ENCODE measurements at regions not wholly inside any gene's neighbourhood (a gene's known extent, or its start where the extent isn't known, plus 50 kb on each side); places are given as distances from the start of the nearest gene placed in this dataset.

DNA sequence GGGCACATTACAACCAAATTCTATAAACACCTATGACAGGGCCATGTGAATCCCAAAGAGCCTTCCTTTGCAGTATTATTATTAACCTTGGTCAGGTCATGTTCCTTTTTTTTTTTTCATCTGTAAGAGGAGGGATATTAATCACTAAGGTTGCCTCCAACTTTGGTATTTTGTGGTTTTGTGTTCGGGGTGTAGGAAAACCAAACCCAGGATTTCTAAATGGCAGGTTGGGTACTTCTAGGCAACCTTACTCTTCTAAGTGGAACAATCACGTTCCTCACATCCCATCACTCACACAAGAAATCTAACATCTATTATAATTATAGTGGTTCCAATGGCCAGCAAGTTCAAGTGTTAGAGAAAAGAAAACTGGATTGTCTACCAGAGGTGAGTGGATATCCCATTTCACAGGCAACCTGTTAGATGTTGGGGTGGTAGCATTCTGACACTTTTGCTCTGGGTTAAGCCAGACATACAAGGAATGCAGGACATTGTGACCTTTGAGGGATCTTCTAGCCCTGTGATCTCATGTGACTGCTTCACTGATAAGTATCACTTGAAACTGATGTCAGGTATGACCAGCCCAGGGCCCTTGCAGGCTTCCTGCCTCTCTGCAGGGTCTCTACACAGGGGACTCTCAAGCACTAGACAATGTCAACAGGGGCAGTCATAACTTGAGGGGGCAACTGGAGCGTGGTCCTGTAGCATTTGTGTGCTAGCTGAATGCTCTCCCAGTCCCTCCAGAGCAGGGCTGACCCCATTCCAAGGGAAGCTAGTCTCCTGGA is 126.2 kb upstream of the VLDLR start (continued):
- TF ChIP-seq GLIS2 (tag by site-specific recombination; IDR thresholded peaks at IDR 0.05): no peak

DNA sequence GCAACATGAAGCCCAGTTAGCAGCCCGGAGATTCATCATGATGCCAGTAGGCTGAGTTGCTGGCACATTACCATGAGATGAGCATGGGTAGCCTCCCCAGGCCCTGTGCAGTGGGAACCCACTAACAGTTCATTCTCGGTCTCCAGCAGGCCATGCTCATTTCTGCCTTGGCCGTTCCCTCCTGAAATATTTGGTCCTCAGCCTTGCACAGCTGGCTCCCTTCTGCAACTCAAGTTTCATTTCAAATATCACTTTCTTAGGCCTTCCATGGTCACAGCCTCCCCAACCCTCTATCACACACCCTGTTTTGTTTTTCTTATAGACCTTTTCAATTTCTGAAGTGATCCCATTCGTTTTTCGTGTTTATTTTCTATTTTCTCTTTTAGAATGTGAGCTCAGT is 125.4 kb upstream of the VLDLR start:
- Histone ChIP-seq H3K9me3 (ENCODE audit: control insufficient read depth, insufficient read depth, low read depth, low read length) (no peaks in the 10 kb centered on the region), H3K27ac (ENCODE audit: extremely low read depth, low read depth, low read length) (no peak overlapping the region), H3K4me3 (ENCODE audit: low read depth, low read length) (no peak overlapping the region), H3K4me1 (ENCODE audit: control insufficient read depth, insufficient read depth, low read length) (no peaks in the 10 kb centered on the region), H3K36me3 (ENCODE audit: control insufficient read depth in 2 of 2, insufficient read depth in 1 of 2, low read length in 2 of 2) (no peaks in the 10 kb centered on the region)
- TF ChIP-seq ZBTB21 (tag by site-specific recombination; IDR thresholded peaks at IDR 0.05): no peak
- TF ChIP-seq ZNF791 (tag by site-specific recombination; IDR thresholded peaks at IDR 0.05): no peak
- TF ChIP-seq ZNF202 (tag by site-specific recombination; IDR thresholded peaks at IDR 0.05; ENCODE audit: borderline replicate concordance): no peak
- TF ChIP-seq, protein P1, sequence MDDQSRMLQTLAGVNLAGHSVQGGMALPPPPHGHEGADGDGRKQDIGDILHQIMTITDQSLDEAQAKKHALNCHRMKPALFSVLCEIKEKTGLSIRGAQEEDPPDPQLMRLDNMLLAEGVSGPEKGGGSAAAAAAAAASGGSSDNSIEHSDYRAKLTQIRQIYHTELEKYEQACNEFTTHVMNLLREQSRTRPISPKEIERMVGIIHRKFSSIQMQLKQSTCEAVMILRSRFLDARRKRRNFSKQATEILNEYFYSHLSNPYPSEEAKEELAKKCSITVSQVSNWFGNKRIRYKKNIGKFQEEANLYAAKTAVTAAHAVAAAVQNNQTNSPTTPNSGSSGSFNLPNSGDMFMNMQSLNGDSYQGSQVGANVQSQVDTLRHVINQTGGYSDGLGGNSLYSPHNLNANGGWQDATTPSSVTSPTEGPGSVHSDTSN (CRISPR knock-in tag; IDR thresholded peaks at IDR 0.05): no peak
- no peak for TF ChIP-seq ZSCAN23 (tag by site-specific recombination; IDR thresholded peaks at IDR 0.05)
- TF ChIP-seq SETDB1 (IDR thresholded peaks at IDR 0.05; ENCODE audit: insufficient read length, low read length): no peak
- TF ChIP-seq, protein P2, sequence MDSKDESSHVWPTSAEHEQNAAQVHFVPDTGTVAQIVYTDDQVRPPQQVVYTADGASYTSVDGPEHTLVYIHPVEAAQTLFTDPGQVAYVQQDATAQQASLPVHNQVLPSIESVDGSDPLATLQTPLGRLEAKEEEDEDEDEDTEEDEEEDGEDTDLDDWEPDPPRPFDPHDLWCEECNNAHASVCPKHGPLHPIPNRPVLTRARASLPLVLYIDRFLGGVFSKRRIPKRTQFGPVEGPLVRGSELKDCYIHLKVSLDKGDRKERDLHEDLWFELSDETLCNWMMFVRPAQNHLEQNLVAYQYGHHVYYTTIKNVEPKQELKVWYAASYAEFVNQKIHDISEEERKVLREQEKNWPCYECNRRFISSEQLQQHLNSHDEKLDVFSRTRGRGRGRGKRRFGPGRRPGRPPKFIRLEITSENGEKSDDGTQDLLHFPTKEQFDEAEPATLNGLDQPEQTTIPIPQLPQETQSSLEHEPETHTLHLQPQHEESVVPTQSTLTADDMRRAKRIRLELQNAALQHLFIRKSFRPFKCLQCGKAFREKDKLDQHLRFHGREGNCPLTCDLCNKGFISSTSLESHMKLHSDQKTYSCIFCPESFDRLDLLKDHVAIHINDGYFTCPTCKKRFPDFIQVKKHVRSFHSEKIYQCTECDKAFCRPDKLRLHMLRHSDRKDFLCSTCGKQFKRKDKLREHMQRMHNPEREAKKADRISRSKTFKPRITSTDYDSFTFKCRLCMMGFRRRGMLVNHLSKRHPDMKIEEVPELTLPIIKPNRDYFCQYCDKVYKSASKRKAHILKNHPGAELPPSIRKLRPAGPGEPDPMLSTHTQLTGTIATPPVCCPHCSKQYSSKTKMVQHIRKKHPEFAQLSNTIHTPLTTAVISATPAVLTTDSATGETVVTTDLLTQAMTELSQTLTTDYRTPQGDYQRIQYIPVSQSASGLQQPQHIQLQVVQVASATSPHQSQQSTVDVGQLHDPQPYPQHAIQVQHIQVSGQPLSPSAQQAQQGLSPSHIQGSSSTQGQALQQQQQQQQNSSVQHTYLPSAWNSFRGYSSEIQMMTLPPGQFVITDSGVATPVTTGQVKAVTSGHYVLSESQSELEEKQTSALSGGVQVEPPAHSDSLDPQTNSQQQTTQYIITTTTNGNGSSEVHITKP (tag by site-specific recombination; IDR thresholded peaks at IDR 0.05): no peak
- no peak for TF ChIP-seq ZNF610 (tag by site-specific recombination; IDR thresholded peaks at IDR 0.05; ENCODE audit: borderline replicate concordance)
- no peak for TF ChIP-seq ZNF394 (tag by site-specific recombination; IDR thresholded peaks at IDR 0.05; ENCODE audit: borderline replicate concordance)
- TF ChIP-seq ZNF175 (tag by site-specific recombination; IDR thresholded peaks at IDR 0.05): no peak
- ChIA-PET POLR2A (no interaction called here), CTCF (no interaction called here)

DNA sequence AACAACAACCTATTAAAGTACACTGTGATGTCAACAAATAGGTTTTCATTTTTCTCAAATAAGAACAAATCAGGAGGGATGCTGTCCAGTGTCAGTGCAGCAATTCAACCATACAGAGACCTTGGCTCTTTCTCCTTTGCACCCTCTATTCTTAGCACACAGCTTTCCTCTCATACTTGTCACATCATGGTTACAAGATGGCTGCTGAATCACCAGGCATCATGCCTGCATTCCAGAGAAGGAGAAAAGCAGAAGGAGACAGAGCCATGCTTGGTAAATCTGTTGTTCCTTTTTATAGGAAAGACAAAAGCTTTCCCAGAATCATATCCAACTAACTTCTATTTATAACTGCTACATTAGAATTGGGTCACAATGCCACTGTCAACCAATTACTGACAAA is 124.7 kb upstream of the VLDLR start:
- no peak overlapping the region for H3K4me3 ChIP-seq (ENCODE audit: low read depth, low read length)
- CTCF ChIA-PET: no interaction called here
- H3K36me3 ChIP-seq (ENCODE audit: control insufficient read depth in 2 of 2, insufficient read depth in 1 of 2, low read length in 2 of 2): no peaks in the 10 kb centered on the region
- H3K27ac ChIP-seq (ENCODE audit: extremely low read depth, low read depth, low read length): no peak overlapping the region
- no peaks in the 10 kb centered on the region for H3K9me3 ChIP-seq (ENCODE audit: control insufficient read depth, insufficient read depth, low read depth, low read length)
- POLR2A ChIA-PET: no interaction called here
- H3K4me1 ChIP-seq (ENCODE audit: control insufficient read depth, insufficient read depth, low read length): no peaks in the 10 kb centered on the region
- TF ChIP-seq ZNF223 (tag by site-specific recombination; IDR thresholded peaks at IDR 0.05): no peak
- TF ChIP-seq, protein P3, sequence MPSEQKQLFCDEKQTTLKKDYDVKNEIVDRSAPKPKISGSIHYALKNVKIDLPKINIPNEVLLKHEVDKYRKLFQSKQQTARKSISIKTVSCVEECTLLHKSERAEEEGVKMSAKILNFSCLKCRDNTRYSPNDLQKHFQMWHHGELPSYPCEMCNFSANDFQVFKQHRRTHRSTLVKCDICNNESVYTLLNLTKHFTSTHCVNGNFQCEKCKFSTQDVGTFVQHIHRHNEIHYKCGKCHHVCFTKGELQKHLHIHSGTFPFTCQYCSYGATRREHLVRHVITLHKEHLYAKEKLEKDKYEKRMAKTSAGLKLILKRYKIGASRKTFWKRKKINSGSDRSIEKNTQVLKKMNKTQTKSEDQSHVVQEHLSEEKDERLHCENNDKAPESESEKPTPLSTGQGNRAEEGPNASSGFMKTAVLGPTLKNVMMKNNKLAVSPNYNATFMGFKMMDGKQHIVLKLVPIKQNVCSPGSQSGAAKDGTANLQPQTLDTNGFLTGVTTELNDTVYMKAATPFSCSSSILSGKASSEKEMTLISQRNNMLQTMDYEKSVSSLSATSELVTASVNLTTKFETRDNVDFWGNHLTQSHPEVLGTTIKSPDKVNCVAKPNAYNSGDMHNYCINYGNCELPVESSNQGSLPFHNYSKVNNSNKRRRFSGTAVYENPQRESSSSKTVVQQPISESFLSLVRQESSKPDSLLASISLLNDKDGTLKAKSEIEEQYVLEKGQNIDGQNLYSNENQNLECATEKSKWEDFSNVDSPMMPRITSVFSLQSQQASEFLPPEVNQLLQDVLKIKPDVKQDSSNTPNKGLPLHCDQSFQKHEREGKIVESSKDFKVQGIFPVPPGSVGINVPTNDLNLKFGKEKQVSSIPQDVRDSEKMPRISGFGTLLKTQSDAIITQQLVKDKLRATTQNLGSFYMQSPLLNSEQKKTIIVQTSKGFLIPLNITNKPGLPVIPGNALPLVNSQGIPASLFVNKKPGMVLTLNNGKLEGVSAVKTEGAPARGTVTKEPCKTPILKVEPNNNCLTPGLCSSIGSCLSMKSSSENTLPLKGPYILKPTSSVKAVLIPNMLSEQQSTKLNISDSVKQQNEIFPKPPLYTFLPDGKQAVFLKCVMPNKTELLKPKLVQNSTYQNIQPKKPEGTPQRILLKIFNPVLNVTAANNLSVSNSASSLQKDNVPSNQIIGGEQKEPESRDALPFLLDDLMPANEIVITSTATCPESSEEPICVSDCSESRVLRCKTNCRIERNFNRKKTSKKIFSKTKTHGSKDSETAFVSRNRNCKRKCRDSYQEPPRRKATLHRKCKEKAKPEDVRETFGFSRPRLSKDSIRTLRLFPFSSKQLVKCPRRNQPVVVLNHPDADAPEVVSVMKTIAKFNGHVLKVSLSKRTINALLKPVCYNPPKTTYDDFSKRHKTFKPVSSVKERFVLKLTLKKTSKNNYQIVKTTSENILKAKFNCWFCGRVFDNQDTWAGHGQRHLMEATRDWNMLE (tag by site-specific recombination; conservative IDR thresholded peaks at IDR 0.05; ENCODE audit: low read depth): no peak
- no peak for TF ChIP-seq ZBTB1 (tag by site-specific recombination; IDR thresholded peaks at IDR 0.05)
- TF ChIP-seq, protein P4, sequence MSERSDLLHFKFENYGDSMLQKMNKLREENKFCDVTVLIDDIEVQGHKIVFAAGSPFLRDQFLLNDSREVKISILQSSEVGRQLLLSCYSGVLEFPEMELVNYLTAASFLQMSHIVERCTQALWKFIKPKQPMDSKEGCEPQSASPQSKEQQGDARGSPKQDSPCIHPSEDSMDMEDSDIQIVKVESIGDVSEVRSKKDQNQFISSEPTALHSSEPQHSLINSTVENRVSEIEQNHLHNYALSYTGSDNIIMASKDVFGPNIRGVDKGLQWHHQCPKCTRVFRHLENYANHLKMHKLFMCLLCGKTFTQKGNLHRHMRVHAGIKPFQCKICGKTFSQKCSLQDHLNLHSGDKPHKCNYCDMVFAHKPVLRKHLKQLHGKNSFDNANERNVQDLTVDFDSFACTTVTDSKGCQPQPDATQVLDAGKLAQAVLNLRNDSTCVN (tag by site-specific recombination; optimal IDR thresholded peaks at IDR 0.05): no peak
- no peak for TF ChIP-seq GLI4 (tag by site-specific recombination; IDR thresholded peaks at IDR 0.05)
